DMS153 treated with DMSO at 0.1 percent for 48 hours (cell line): ENCODE measurements at regions not wholly inside any gene's neighbourhood (a gene's known extent, or its start where the extent isn't known, plus 50 kb on each side); places are given as distances from the start of the nearest gene placed in this dataset.
"Not testable (repeated sequence)": the region's sequence is repeated elsewhere in the genome, so short reads cannot be mapped to it uniquely, and the experiment has no call there.

ENCODE experiments used
- DNase-seq: peaks from one replicate; lab custom pipeline; 2025; ENCODE audit not compliant: unreplicated experiment; lab: John Stamatoyannopoulos, UW

- no peak for DNase-seq
Observed at GRCh38 chr6:112636650-112637262, 289.6 kb downstream of the RFPL4B start.

- no peak for DNase-seq
Observed at GRCh38 chr6:112639391-112639831, 292.3 kb downstream of the RFPL4B start.

- DNase-seq, result no peak
Observed at GRCh38 chr6:112640891-112641290, 293.8 kb downstream of the RFPL4B start.

- no peak for DNase-seq
Observed at GRCh38 chr6:112649853-112650252, 302.7 kb downstream of the RFPL4B start.

- DNase-seq, result no peak
Observed at GRCh38 chr6:112651239-112651638, 304.1 kb downstream of the RFPL4B start.

GRCh38 chr6:112659912-112660311, 312.8 kb downstream of the RFPL4B start:
- DNase-seq, result no peak

- DNase-seq, result no peak
Observed at GRCh38 chr6:112660626-112661025, 313.5 kb downstream of the RFPL4B start.

GRCh38 chr6:112663698-112664097, 316.6 kb downstream of the RFPL4B start:
- no peak for DNase-seq

- DNase-seq, result no peak
Observed at GRCh38 chr6:112665114-112665513, 318.0 kb downstream of the RFPL4B start.

- no peak for DNase-seq
Observed at GRCh38 chr6:112665815-112666214, 318.7 kb downstream of the RFPL4B start.

GRCh38 chr6:112667427-112667826, 320.3 kb downstream of the RFPL4B start:
- no peak for DNase-seq

- DNase-seq, result no peak
Observed at GRCh38 chr6:112680091-112680490, 333.0 kb downstream of the RFPL4B start.

GRCh38 chr6:112682071-112682470, 334.9 kb downstream of the RFPL4B start:
- no peak for DNase-seq

GRCh38 chr6:112683106-112683505, 336.0 kb downstream of the RFPL4B start:
- DNase-seq, result no peak

- DNase-seq, result no peak
Observed at GRCh38 chr6:112683926-112684325, 336.8 kb downstream of the RFPL4B start.

- not testable (repeated sequence) for DNase-seq
Observed at GRCh38 chr6:112685521-112686220, 338.5 kb downstream of the RFPL4B start.

GRCh38 chr6:112688487-112689165, 341.5 kb downstream of the RFPL4B start:
- DNase-seq, result not testable (repeated sequence)

GRCh38 chr6:112689183-112689858, 342.2 kb downstream of the RFPL4B start:
- not testable (repeated sequence) for DNase-seq

GRCh38 chr6:112690497-112691202, 343.5 kb downstream of the RFPL4B start:
- no peak for DNase-seq

- no peak for DNase-seq
Observed at GRCh38 chr6:112691289-112691688, 344.2 kb downstream of the RFPL4B start.

- peak; percentile 80 for DNase-seq
Observed at GRCh38 chr6:112695001-112695400, 347.9 kb downstream of the RFPL4B start.
